CD14-positive monocyte (primary cell): ENCODE measurements at regions not wholly inside any gene's neighbourhood (a gene's known extent, or its start where the extent isn't known, plus 50 kb on each side); places are given as distances from the start of the nearest gene placed in this dataset.

Experiments
- DNase-seq, 3 donors: peaks; one replicate each; pipeline ENCODE4 v3.0.0-alpha.2; 2011 to 2022
- H2AFZ ChIP-seq: 2 replicates; pipeline ENCODE4 v1.6.0; 2012; ENCODE audit warnings: mild to moderate bottlenecking, low read depth, low read length, inconsistent platforms; ENCODE audit not compliant: insufficient read depth, poor library complexity, severe bottlenecking
- H3K27ac ChIP-seq, 2 donors: 1 replicate in 1 of 2; 2 replicates in 1 of 2; pipeline ENCODE4 v1.5.1; 2012 to 2013; ENCODE audit warnings: low read length in 2 of 2, control low read depth in 1 of 2, inconsistent platforms in 1 of 2, low read depth in 1 of 2, mild to moderate bottlenecking in 1 of 2
- H3K27me3 ChIP-seq, 2 donors: one replicate each; pipeline versions ENCODE4 v1.6.0 to v1.6.1; 2011 to 2013; ENCODE audit warnings: low read length in 2 of 2; ENCODE audit not compliant: control insufficient read depth in 2 of 2, insufficient read depth in 2 of 2
- H3K36me3 ChIP-seq, 2 donors: replicated peaks in 1 of 2; 1 replicate in 1 of 2; 2 replicates in 1 of 2; pipeline versions ENCODE4 v1.5.1 to v1.6.1; 2012 to 2013; ENCODE audit warnings: low read length in 2 of 2, control low read depth in 1 of 2, inconsistent platforms in 1 of 2, mild to moderate bottlenecking in 1 of 2; ENCODE audit not compliant: insufficient read depth in 2 of 2, control insufficient read depth in 1 of 2
- H3K4me1 ChIP-seq, 2 donors: 1 replicate in 1 of 2; 2 replicates in 1 of 2; pipeline versions ENCODE4 v1.5.1 to v1.6.1; 2012 to 2013; ENCODE audit warnings: low read length in 2 of 2, control low read depth in 1 of 2, inconsistent platforms in 1 of 2, mild to moderate bottlenecking in 1 of 2, moderate library complexity in 1 of 2; ENCODE audit not compliant: insufficient read depth in 2 of 2, control insufficient read depth in 1 of 2
- H3K4me2 ChIP-seq: replicated peaks from 2 replicates; pipeline ENCODE3; 2012; ENCODE audit warnings: low read length, moderate library complexity, mild to moderate bottlenecking; ENCODE audit not compliant: poor library complexity, severe bottlenecking; ENCODE audit errors: extremely low read depth
- H3K4me3 ChIP-seq, 3 experiments: fragments of 200-600 bp in 1 of 3; sonication (generic) in 1 of 3; replicated peaks in 1 of 3; 1 replicate in 2 of 3; 2 replicates in 1 of 3; pipeline ENCODE4 v1.5.1; 2011 to 2013; ENCODE audit warnings: low read length in 3 of 3, mild to moderate bottlenecking in 3 of 3, control low read depth in 2 of 3, low read depth in 2 of 3, inconsistent platforms in 1 of 3, moderate library complexity in 1 of 3
- H3K79me2 ChIP-seq: 2 replicates; pipeline ENCODE4 v1.6.0; 2012; ENCODE audit warnings: mild to moderate bottlenecking, control low read depth, inconsistent platforms, low read length, moderate library complexity; ENCODE audit not compliant: insufficient read depth
- H3K9ac ChIP-seq: 2 replicates; pipeline ENCODE4 v1.6.0; 2017; ENCODE audit warnings: low read length, mild to moderate bottlenecking; ENCODE audit not compliant: insufficient read depth, poor library complexity, severe bottlenecking
- H3K9me3 ChIP-seq, 2 donors: replicated peaks in 1 of 2; 1 replicate in 1 of 2; 2 replicates in 1 of 2; pipeline versions ENCODE4 v1.5.1 to v1.6.1; 2012 to 2013; ENCODE audit warnings: low read length in 2 of 2, control low read depth in 1 of 2; ENCODE audit not compliant: control insufficient read depth in 1 of 2, insufficient read depth in 1 of 2
- H4K20me1 ChIP-seq: 2 replicates; pipeline ENCODE4 v1.6.0; 2012; ENCODE audit warnings: mild to moderate bottlenecking, low read length, control low read depth, moderate library complexity; ENCODE audit not compliant: insufficient read depth
- H3K27ac Mint-ChIP-seq, 7 donors: one replicate each; pipeline ENCODE4 v1.8.0; 2020; ENCODE audit warnings: mild to moderate bottlenecking in 7 of 7, mixed read lengths in 7 of 7, moderate library complexity in 6 of 7, inconsistent platforms in 2 of 7
- H3K27me3 Mint-ChIP-seq, 3 donors: one replicate each; pipeline ENCODE4 v1.8.0; 2021 to 2022; ENCODE audit warnings: low read depth in 3 of 3, mild to moderate bottlenecking in 3 of 3, mixed read lengths in 3 of 3, moderate library complexity in 3 of 3, inconsistent platforms in 1 of 3
- H3K36me3 Mint-ChIP-seq, 2 donors: one replicate each; pipeline ENCODE4 v1.8.0; 2020; ENCODE audit warnings: mixed read lengths in 2 of 2, inconsistent platforms in 1 of 2, mild to moderate bottlenecking in 1 of 2
- H3K4me1 Mint-ChIP-seq: one replicate; pipeline ENCODE4 v1.8.0; 2020; ENCODE audit warnings: mild to moderate bottlenecking, mixed read lengths
- H3K4me3 Mint-ChIP-seq, 2 donors: one replicate each; pipeline ENCODE4 v1.8.0; 2020; ENCODE audit warnings: mild to moderate bottlenecking in 2 of 2, mixed read lengths in 2 of 2, moderate library complexity in 1 of 2
- H3K9me3 Mint-ChIP-seq, 7 donors: one replicate each; pipeline ENCODE4 v1.8.0; 2020 to 2022; ENCODE audit warnings: mixed read lengths in 7 of 7, mild to moderate bottlenecking in 6 of 7, moderate library complexity in 6 of 7, inconsistent platforms in 2 of 7
- CTCF ChIP-seq: fragments of 200-600 bp; IDR thresholded peaks from one replicate; pipeline ENCODE4 v1.8.0; 2022; ENCODE audit warnings: antibody characterized with exemption, mild to moderate bottlenecking
- WGBS: methylation state at CpG from one replicate; pipeline ENCODE4 v1.1.5; 2013; ENCODE audit warnings: missing lambda C conversion rate; ENCODE audit not compliant: insufficient coverage; 5-methylcytosine and 5-hydroxymethylcytosine counted together
- intact Hi-C, 2 donors: fragments of 100-400 bp; cut with micrococcal nuclease; formaldehyde crosslinking; loops; one replicate each; pipeline versions ENCODE4 v1.15.0 to v1.15.1; 2023

GRCh38 chr20:58071991-58072390 is 156.5 kb downstream of the ANKRD60 start:
- H3K4me2 ChIP-seq, result no peak overlapping the region
- Mint-ChIP-seq H3K4me3 (no peak overlapping the region), H3K27me3 (peaks cover 4 to 19% (median 6%) of the 10 kb centered on the region in 3 donors), H3K27ac (no peak overlapping the region), H3K9me3 (peaks cover 0 to 5% (median 0%) of the 10 kb centered on the region in 7 donors), H3K4me1 (peaks cover 14% of the 10 kb centered on the region), H3K36me3 (no peaks in the 10 kb centered on the region)
- TF ChIP-seq CTCF, result no peak
- WGBS, result 100% methylated on average over 3 of the region's 3 CpGs
- no peaks in the 10 kb centered on the region for H3K36me3 ChIP-seq
- H4K20me1 ChIP-seq, result no peaks in the 10 kb centered on the region
- no peaks in the 10 kb centered on the region for H3K27me3 ChIP-seq
- H3K27ac ChIP-seq, result no peak overlapping the region
- no peak for DNase-seq
- no peak overlapping the region for H2AFZ ChIP-seq
- H3K4me3 ChIP-seq, result no peak overlapping the region
- no peaks in the 10 kb centered on the region for H3K9me3 ChIP-seq
- no peaks in the 10 kb centered on the region for H3K79me2 ChIP-seq
- H3K4me1 ChIP-seq, result peaks cover 11% of the 10 kb centered on the region in 2 donors
- H3K9ac ChIP-seq, result no peak overlapping the region
- intact Hi-C loops, result no loop called here

GRCh38 chr20:58071298-58071697 is 157.2 kb downstream of the ANKRD60 start:
- Histone ChIP-seq H3K4me2 (no peak overlapping the region), H2AFZ (no peak overlapping the region), H3K36me3 (no peaks in the 10 kb centered on the region), H4K20me1 (no peaks in the 10 kb centered on the region), H3K9ac (no peak overlapping the region), H3K27ac (no peak overlapping the region), H3K4me1 (peaks cover 11% of the 10 kb centered on the region in 2 donors), H3K9me3 (no peaks in the 10 kb centered on the region), H3K27me3 (no peaks in the 10 kb centered on the region), H3K4me3 (no peak overlapping the region), H3K79me2 (no peaks in the 10 kb centered on the region)
- Mint-ChIP-seq H3K27ac (no peak overlapping the region), H3K4me3 (no peak overlapping the region), H3K27me3 (peaks cover 4 to 19% (median 6%) of the 10 kb centered on the region in 3 donors), H3K9me3 (peaks cover 0 to 5% (median 0%) of the 10 kb centered on the region in 7 donors), H3K4me1 (peaks cover 14% of the 10 kb centered on the region), H3K36me3 (no peaks in the 10 kb centered on the region)
- TF ChIP-seq CTCF, result no peak
- intact Hi-C loops, result no loop called here
- DNase-seq, result no peak
